CD14-positive monocyte (primary cell): ENCODE measurements at regions not wholly inside any gene's neighbourhood (a gene's known extent, or its start where the extent isn't known, plus 50 kb on each side); places are given as distances from the start of the nearest gene placed in this dataset.

ENCODE experiments used
- DNase-seq, 3 donors: peaks; one replicate each; pipeline ENCODE4 v3.0.0-alpha.2; 2011 to 2022
- H2AFZ ChIP-seq: 2 replicates; pipeline ENCODE4 v1.6.0; 2012; ENCODE audit warnings: mild to moderate bottlenecking, low read depth, low read length, inconsistent platforms; ENCODE audit not compliant: insufficient read depth, poor library complexity, severe bottlenecking
- H3K27ac ChIP-seq, 2 donors: 1 replicate in 1 of 2; 2 replicates in 1 of 2; pipeline ENCODE4 v1.5.1; 2012 to 2013; ENCODE audit warnings: low read length in 2 of 2, control low read depth in 1 of 2, inconsistent platforms in 1 of 2, low read depth in 1 of 2, mild to moderate bottlenecking in 1 of 2
- H3K27me3 ChIP-seq, 2 donors: one replicate each; pipeline versions ENCODE4 v1.6.0 to v1.6.1; 2011 to 2013; ENCODE audit warnings: low read length in 2 of 2; ENCODE audit not compliant: control insufficient read depth in 2 of 2, insufficient read depth in 2 of 2
- H3K36me3 ChIP-seq, 2 donors: replicated peaks in 1 of 2; 1 replicate in 1 of 2; 2 replicates in 1 of 2; pipeline versions ENCODE4 v1.5.1 to v1.6.1; 2012 to 2013; ENCODE audit warnings: low read length in 2 of 2, control low read depth in 1 of 2, inconsistent platforms in 1 of 2, mild to moderate bottlenecking in 1 of 2; ENCODE audit not compliant: insufficient read depth in 2 of 2, control insufficient read depth in 1 of 2
- H3K4me1 ChIP-seq, 2 donors: 1 replicate in 1 of 2; 2 replicates in 1 of 2; pipeline versions ENCODE4 v1.5.1 to v1.6.1; 2012 to 2013; ENCODE audit warnings: low read length in 2 of 2, control low read depth in 1 of 2, inconsistent platforms in 1 of 2, mild to moderate bottlenecking in 1 of 2, moderate library complexity in 1 of 2; ENCODE audit not compliant: insufficient read depth in 2 of 2, control insufficient read depth in 1 of 2
- H3K4me2 ChIP-seq: replicated peaks from 2 replicates; pipeline ENCODE3; 2012; ENCODE audit warnings: low read length, moderate library complexity, mild to moderate bottlenecking; ENCODE audit not compliant: poor library complexity, severe bottlenecking; ENCODE audit errors: extremely low read depth
- H3K4me3 ChIP-seq, 3 experiments: fragments of 200-600 bp in 1 of 3; sonication (generic) in 1 of 3; replicated peaks in 1 of 3; 1 replicate in 2 of 3; 2 replicates in 1 of 3; pipeline ENCODE4 v1.5.1; 2011 to 2013; ENCODE audit warnings: low read length in 3 of 3, mild to moderate bottlenecking in 3 of 3, control low read depth in 2 of 3, low read depth in 2 of 3, inconsistent platforms in 1 of 3, moderate library complexity in 1 of 3
- H3K79me2 ChIP-seq: 2 replicates; pipeline ENCODE4 v1.6.0; 2012; ENCODE audit warnings: mild to moderate bottlenecking, control low read depth, inconsistent platforms, low read length, moderate library complexity; ENCODE audit not compliant: insufficient read depth
- H3K9ac ChIP-seq: 2 replicates; pipeline ENCODE4 v1.6.0; 2017; ENCODE audit warnings: low read length, mild to moderate bottlenecking; ENCODE audit not compliant: insufficient read depth, poor library complexity, severe bottlenecking
- H3K9me3 ChIP-seq, 2 donors: replicated peaks in 1 of 2; 1 replicate in 1 of 2; 2 replicates in 1 of 2; pipeline versions ENCODE4 v1.5.1 to v1.6.1; 2012 to 2013; ENCODE audit warnings: low read length in 2 of 2, control low read depth in 1 of 2; ENCODE audit not compliant: control insufficient read depth in 1 of 2, insufficient read depth in 1 of 2
- H4K20me1 ChIP-seq: 2 replicates; pipeline ENCODE4 v1.6.0; 2012; ENCODE audit warnings: mild to moderate bottlenecking, low read length, control low read depth, moderate library complexity; ENCODE audit not compliant: insufficient read depth
- H3K27ac Mint-ChIP-seq, 7 donors: one replicate each; pipeline ENCODE4 v1.8.0; 2020; ENCODE audit warnings: mild to moderate bottlenecking in 7 of 7, mixed read lengths in 7 of 7, moderate library complexity in 6 of 7, inconsistent platforms in 2 of 7
- H3K27me3 Mint-ChIP-seq, 3 donors: one replicate each; pipeline ENCODE4 v1.8.0; 2021 to 2022; ENCODE audit warnings: low read depth in 3 of 3, mild to moderate bottlenecking in 3 of 3, mixed read lengths in 3 of 3, moderate library complexity in 3 of 3, inconsistent platforms in 1 of 3
- H3K36me3 Mint-ChIP-seq, 2 donors: one replicate each; pipeline ENCODE4 v1.8.0; 2020; ENCODE audit warnings: mixed read lengths in 2 of 2, inconsistent platforms in 1 of 2, mild to moderate bottlenecking in 1 of 2
- H3K4me1 Mint-ChIP-seq: one replicate; pipeline ENCODE4 v1.8.0; 2020; ENCODE audit warnings: mild to moderate bottlenecking, mixed read lengths
- H3K4me3 Mint-ChIP-seq, 2 donors: one replicate each; pipeline ENCODE4 v1.8.0; 2020; ENCODE audit warnings: mild to moderate bottlenecking in 2 of 2, mixed read lengths in 2 of 2, moderate library complexity in 1 of 2
- H3K9me3 Mint-ChIP-seq, 7 donors: one replicate each; pipeline ENCODE4 v1.8.0; 2020 to 2022; ENCODE audit warnings: mixed read lengths in 7 of 7, mild to moderate bottlenecking in 6 of 7, moderate library complexity in 6 of 7, inconsistent platforms in 2 of 7
- CTCF ChIP-seq: fragments of 200-600 bp; IDR thresholded peaks from one replicate; pipeline ENCODE4 v1.8.0; 2022; ENCODE audit warnings: antibody characterized with exemption, mild to moderate bottlenecking
- WGBS: methylation state at CpG from one replicate; pipeline ENCODE4 v1.1.5; 2013; ENCODE audit warnings: missing lambda C conversion rate; ENCODE audit not compliant: insufficient coverage; 5-methylcytosine and 5-hydroxymethylcytosine counted together
- intact Hi-C, 2 donors: fragments of 100-400 bp; cut with micrococcal nuclease; formaldehyde crosslinking; loops; one replicate each; pipeline versions ENCODE4 v1.15.0 to v1.15.1; 2023

- Histone ChIP-seq H3K27me3 (no peaks in the 10 kb centered on the region), H4K20me1 (no peaks in the 10 kb centered on the region), H3K9ac (no peak overlapping the region), H3K36me3 (no peaks in the 10 kb centered on the region), H3K79me2 (no peaks in the 10 kb centered on the region), H3K4me3 (no peak overlapping the region), H2AFZ (no peak overlapping the region), H3K27ac (no peak overlapping the region), H3K4me2 (no peak overlapping the region), H3K4me1 (no peaks in the 10 kb centered on the region), H3K9me3 (no peaks in the 10 kb centered on the region)
- no peak for TF ChIP-seq CTCF
- peaks cover 0 to 13% (median 5%) of the 10 kb centered on the region in 7 donors for H3K9me3 Mint-ChIP-seq
- no peak overlapping the region for H3K27ac Mint-ChIP-seq
- H3K27me3 Mint-ChIP-seq: peaks cover 4 to 12% (median 5%) of the 10 kb centered on the region in 3 donors
- H3K36me3 Mint-ChIP-seq: no peaks in the 10 kb centered on the region
- intact Hi-C loops: no loop called here
- WGBS: no CpG with 5 or more reads among the region's 4 CpGs
- no peaks in the 10 kb centered on the region for H3K4me1 Mint-ChIP-seq
- DNase-seq: no peak
- no peak overlapping the region for H3K4me3 Mint-ChIP-seq
These were observed 105.8 kb upstream of the NCKAP5 start for GRCh38 chr2:133674066-133674432.

- Histone ChIP-seq H3K27me3 (no peaks in the 10 kb centered on the region), H4K20me1 (no peaks in the 10 kb centered on the region), H3K9ac (no peak overlapping the region), H3K4me3 (no peak overlapping the region), H3K4me1 (no peaks in the 10 kb centered on the region), H3K9me3 (no peaks in the 10 kb centered on the region), H3K36me3 (no peaks in the 10 kb centered on the region), H2AFZ (no peak overlapping the region), H3K27ac (no peak overlapping the region), H3K4me2 (no peak overlapping the region), H3K79me2 (no peaks in the 10 kb centered on the region)
- intact Hi-C loops: no loop called here
- H3K27ac Mint-ChIP-seq: no peak overlapping the region
- TF ChIP-seq CTCF: no peak
- H3K36me3 Mint-ChIP-seq: no peaks in the 10 kb centered on the region
- no peak overlapping the region for H3K4me3 Mint-ChIP-seq
- no peaks in the 10 kb centered on the region for H3K4me1 Mint-ChIP-seq
- DNase-seq: no peak
- WGBS: 17% methylated on average over 12 of the region's 21 CpGs
- peaks cover 4 to 12% (median 5%) of the 10 kb centered on the region in 3 donors for H3K27me3 Mint-ChIP-seq
- peaks cover 0 to 13% (median 5%) of the 10 kb centered on the region in 7 donors for H3K9me3 Mint-ChIP-seq
These were observed 106.4 kb upstream of the NCKAP5 start for GRCh38 chr2:133674433-133675331.
